Activated T-cell treated with anti-CD3 and anti-CD28 coated beads, Interleukin-2, amount 50 U/mL, for 72 hours (primary cell): ENCODE measurements at regions not wholly inside any gene's neighbourhood (a gene's known extent, or its start where the extent isn't known, plus 50 kb on each side); places are given as distances from the start of the nearest gene placed in this dataset.

Experiments
- ATAC-seq, 2 donors: fragments of 150-1000 bp; cut with Tn5 transposase; replicated peaks in 1 of 2; 2 replicates each; pipeline ENCODE4 v1.10.0; 2021; ENCODE audit warnings: moderate library complexity in 2 of 2, mild to moderate bottlenecking in 1 of 2
- DNase-seq, 2 donors: peaks; one replicate each; pipeline ENCODE4 v3.0.0; 2021 to 2022; ENCODE audit warnings: mixed read lengths in 1 of 2
- H3K27ac Mint-ChIP-seq: one replicate; pipeline ENCODE4 v1.8.0; 2022; ENCODE audit warnings: mild to moderate bottlenecking, moderate library complexity, mixed read lengths
- H3K27me3 Mint-ChIP-seq: one replicate; pipeline ENCODE4 v1.8.0; 2022; ENCODE audit warnings: low read depth, mixed read lengths
- H3K36me3 Mint-ChIP-seq, 2 donors: one replicate each; pipeline ENCODE4 v1.8.0; 2022; ENCODE audit warnings: mixed read lengths in 2 of 2, mild to moderate bottlenecking in 1 of 2; ENCODE audit not compliant: insufficient read depth in 2 of 2
- H3K4me1 Mint-ChIP-seq: one replicate; pipeline ENCODE4 v1.8.0; 2022; ENCODE audit warnings: low read depth, mixed read lengths
- H3K4me3 Mint-ChIP-seq, 2 donors: one replicate each; pipeline ENCODE4 v1.8.0; 2022; ENCODE audit warnings: mild to moderate bottlenecking in 2 of 2, mixed read lengths in 2 of 2, moderate library complexity in 2 of 2
- H3K9me3 Mint-ChIP-seq, 2 donors: one replicate each; pipeline ENCODE4 v1.8.0; 2022; ENCODE audit warnings: mixed read lengths in 2 of 2

DNA sequence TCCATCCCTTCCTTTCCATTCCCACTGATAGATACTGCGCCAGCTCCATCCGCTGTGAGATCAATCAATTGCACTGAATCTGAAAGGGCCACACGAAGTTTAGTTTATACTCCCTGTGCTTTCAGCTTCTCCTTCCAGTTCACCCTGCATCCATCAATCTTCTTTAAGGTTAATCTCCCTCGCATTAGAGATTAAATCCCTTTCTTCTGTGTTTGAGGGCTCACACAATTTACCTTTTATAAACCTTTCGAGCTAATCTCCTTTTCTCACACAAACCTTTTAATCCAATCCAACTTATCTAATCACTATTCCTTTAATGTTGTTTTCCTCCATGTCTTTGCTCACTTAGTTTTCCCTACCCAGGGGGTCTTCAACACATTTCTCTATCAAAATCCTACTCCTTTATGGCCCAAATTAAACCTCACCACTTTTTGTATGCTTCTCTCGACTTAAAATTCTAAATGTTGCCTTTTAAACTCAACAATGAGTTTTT is 64.6 kb upstream of the HAPLN1 start:
- Mint-ChIP-seq H3K4me3 (no peak overlapping the region), H3K27ac (no peak overlapping the region), H3K4me1 (no peaks in the 10 kb centered on the region), H3K9me3 (no peaks in the 10 kb centered on the region), H3K27me3 (no peaks in the 10 kb centered on the region), H3K36me3 (no peaks in the 10 kb centered on the region)
- DNase-seq (no peak), ATAC-seq (no peak)

DNA sequence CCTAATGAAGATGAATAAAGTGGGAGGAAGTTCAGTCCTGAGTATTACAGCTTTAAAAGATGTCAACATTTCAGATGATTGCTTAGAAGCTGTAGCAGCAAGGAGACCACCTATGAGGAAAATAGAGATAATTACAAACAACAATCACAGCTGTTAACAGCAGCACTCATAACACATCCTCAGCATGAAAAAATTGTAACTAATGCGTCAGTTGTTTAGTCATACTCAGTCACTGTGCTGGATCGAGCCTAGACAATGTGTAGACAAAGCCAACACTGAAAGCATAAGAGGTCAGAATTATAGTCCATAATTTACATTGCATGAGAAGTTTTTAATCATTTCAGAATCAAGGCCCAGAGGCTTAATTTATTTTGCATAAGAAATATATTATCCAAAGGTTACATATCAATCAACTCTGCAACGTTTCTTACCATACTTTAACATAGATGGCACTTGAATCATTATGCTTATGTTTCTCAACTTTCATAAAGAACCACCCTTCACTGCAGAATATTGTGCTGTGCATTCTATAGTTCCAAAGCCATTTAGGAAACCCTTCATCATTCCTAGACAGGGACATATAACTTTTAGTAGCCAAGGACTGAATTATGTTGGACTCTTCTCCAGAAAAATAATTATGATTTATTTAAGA is 60.2 kb upstream of the HAPLN1 start:
- Mint-ChIP-seq H3K9me3 (no peaks in the 10 kb centered on the region), H3K36me3 (no peaks in the 10 kb centered on the region), H3K4me3 (no peak overlapping the region), H3K27me3 (no peaks in the 10 kb centered on the region), H3K27ac (no peak overlapping the region), H3K4me1 (no peaks in the 10 kb centered on the region)
- DNase-seq (no peak), ATAC-seq (no peak)

DNA sequence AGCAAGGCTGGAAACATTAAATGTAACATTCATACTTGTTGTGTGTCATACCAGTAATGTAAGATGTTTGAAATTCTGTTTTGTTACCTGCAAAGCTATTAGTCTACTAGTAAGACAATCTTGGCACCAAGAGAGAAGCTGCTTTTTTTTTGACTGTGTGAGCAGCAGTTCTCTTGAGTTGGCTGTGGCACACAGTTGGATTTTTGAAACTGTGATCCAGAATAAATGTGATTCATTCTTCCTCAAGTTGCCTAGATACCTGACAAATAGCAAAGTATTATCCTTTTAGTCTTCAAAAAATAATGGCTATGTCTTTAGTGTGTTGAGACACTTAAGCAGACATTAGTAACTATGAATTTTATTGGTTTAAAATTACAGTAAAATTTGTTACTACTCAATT is 57.2 kb upstream of the HAPLN1 start:
- H3K4me3 Mint-ChIP-seq = no peak overlapping the region

DNA sequence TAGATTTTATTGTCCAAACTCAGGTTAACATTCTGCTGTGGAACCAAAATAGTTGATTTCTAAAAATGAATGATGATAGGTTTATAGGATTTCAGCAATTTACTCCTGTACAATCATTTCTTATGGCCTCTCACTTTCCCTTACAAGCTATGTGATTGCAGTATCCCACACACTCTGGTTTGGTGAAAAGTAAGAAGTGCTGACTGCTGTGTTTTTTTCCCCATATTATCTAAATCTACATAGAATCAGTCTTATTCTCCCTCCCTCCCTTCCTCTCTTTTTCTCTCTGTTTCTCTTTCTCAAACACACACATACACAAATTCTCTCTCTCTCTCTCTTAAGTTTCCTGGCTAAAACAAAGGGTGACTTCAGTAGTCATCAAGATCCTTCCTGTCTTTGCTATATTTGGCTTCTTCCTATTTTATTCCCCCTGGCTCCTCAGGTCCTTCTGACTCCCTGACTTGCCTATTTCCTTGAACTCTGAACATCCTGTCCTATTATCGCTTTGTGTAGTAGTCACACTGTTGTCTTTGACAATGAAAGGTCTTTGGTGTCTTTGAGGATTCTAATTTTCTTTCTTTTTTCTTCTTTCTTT is 55.9 kb upstream of the HAPLN1 start:
- DNase-seq (no peak), ATAC-seq (no peak)
- Mint-ChIP-seq H3K9me3 (peaks cover 0 to 2% of the 10 kb centered on the region in 2 donors), H3K36me3 (no peaks in the 10 kb centered on the region), H3K4me3 (no peak overlapping the region), H3K4me1 (no peaks in the 10 kb centered on the region), H3K27me3 (no peaks in the 10 kb centered on the region), H3K27ac (no peak overlapping the region)

More for the DNA sequence above, 57.2 kb upstream of the HAPLN1 start:
- Mint-ChIP-seq H3K9me3 (peaks cover 0 to 2% of the 10 kb centered on the region in 2 donors), H3K4me1 (no peaks in the 10 kb centered on the region), H3K27ac (no peak overlapping the region), H3K27me3 (no peaks in the 10 kb centered on the region), H3K36me3 (no peaks in the 10 kb centered on the region)
- no peak for ATAC-seq
- DNase-seq = no peak
